ENCODE measurements at regions not wholly inside any gene's neighbourhood (a gene's known extent, or its start where the extent isn't known, plus 50 kb on each side); places are given as distances from the start of the nearest gene placed in this dataset.

DNA sequence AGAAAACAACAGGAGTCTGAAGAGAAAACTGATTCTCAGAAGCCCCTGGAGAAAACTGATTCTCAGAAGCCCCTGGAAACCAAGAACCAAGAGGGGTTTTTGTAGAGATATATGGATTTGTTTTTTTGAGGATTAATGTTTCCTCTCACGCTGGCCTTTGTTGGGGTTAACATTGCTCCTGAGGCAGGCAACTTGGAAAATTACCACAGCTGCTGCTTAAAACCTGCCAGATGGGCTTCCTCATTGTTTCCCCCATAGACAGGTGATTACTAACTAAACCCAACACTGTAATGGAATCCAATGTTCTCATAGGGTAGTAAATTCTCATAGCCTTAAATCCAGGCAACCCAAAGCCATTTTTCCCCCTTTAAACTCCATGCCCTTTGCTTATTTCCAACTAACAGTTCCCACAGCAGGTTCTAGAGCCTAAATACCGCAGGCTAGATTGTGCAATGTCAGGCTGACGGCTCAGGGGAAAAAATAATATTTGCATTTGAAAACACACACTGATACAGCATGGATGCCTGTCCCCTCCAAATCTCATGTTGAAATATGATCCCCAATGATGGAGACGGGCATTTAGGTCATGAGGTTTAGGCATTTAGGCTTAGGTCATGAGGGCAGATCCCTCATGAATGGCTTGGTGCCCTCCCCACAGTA lies 272.3 kb upstream of the PKDCC start:
- TF ChIP-seq ZNF274 (IDR thresholded peaks at IDR 0.05; ENCODE audit: low read depth, low read length) (no peak), SUZ12 (IDR thresholded peaks at IDR 0.05; ENCODE audit: extremely low read depth, insufficient read depth, insufficient read length) (no peak)

Data from NT2/D1 (cell line).